Left lung (tissue), 4 donors: ENCODE measurements at regions not wholly inside any gene's neighbourhood (a gene's known extent, or its start where the extent isn't known, plus 50 kb on each side); places are given as distances from the start of the nearest gene placed in this dataset.
"Not testable (repeated sequence)": the region's sequence is repeated elsewhere in the genome, so short reads cannot be mapped to it uniquely, and the experiment has no call there.

ENCODE experiments used
- ATAC-seq: fragments of 200-7000 bp; cut with Tn5 transposase; one replicate; pipeline ENCODE4 v1.9.1; 2020; ENCODE audit warnings: moderate library complexity
- DNase-seq, 4 donors: peaks; one replicate each; pipeline ENCODE4 v3.0.0-alpha.2; 2013 to 2020
- H3K27ac ChIP-seq, 2 donors: fragments of 200-600 bp; sonication (generic) in 1 of 2; one replicate each; pipeline versions ENCODE4 v1.5.0 to v1.8.0; 2020 to 2021
- H3K27me3 ChIP-seq, 2 donors: fragments of 200-600 bp; sonication (generic) in 1 of 2; one replicate each; pipeline versions ENCODE4 v1.5.0 to v1.8.0; 2020 to 2021
- H3K36me3 ChIP-seq, 2 donors: fragments of 200-600 bp; sonication (generic) in 1 of 2; one replicate each; pipeline versions ENCODE4 v1.5.0 to v1.8.0; 2020 to 2021
- H3K4me1 ChIP-seq, 2 donors: fragments of 200-600 bp; one replicate each; pipeline ENCODE4 v1.8.0; 2021
- H3K4me3 ChIP-seq, 2 donors: fragments of 200-600 bp; sonication (generic) in 1 of 2; one replicate each; pipeline versions ENCODE4 v1.5.0 to v1.8.0; 2020 to 2021; ENCODE audit warnings: mild to moderate bottlenecking in 1 of 2
- H3K9me3 ChIP-seq, 2 donors: fragments of 200-600 bp; sonication (generic) in 1 of 2; one replicate each; pipeline versions ENCODE4 v1.5.0 to v1.8.0; 2020 to 2021
- CTCF ChIP-seq, 2 donors: fragments of 200-600 bp; sonication (generic) in 1 of 2; IDR thresholded peaks; one replicate each; pipeline versions ENCODE4 v1.5.0 to v1.8.0; 2021; ENCODE audit warnings: antibody characterized with exemption in 2 of 2
- intact Hi-C, 2 donors: fragments of 100-400 bp; cut with DNase I; formaldehyde crosslinking; loops; one replicate each; pipeline versions ENCODE4 v1.11.2 to v1.14.2; 2022
- donor health status: DM: no; HTN: yes; CAD: no.
- donor health status: DM: no; HTN: no; CAD: no.

GRCh38 chr4:27414887-27415731, 554.5 kb downstream of the STIM2 start:
- no peak for DNase-seq
- no peak for ATAC-seq
- Histone ChIP-seq H3K27me3 (no peaks in the 10 kb centered on the region), H3K27ac (no peak overlapping the region), H3K36me3 (no peaks in the 10 kb centered on the region), H3K9me3 (peaks cover 0 to 20% of the 10 kb centered on the region in 2 donors), H3K4me3 (no peak overlapping the region), H3K4me1 (no peaks in the 10 kb centered on the region)
- intact Hi-C loops = no loop called here
- no peak for TF ChIP-seq CTCF (IDR thresholded peaks at IDR 0.05)

GRCh38 chr4:27428661-27429060, 568.0 kb downstream of the STIM2 start:
- no peaks in the 10 kb centered on the region for H3K36me3 ChIP-seq
- intact Hi-C loops = no loop called here
- DNase-seq = no peak
- no peak for ATAC-seq
- H3K4me1 ChIP-seq = no peaks in the 10 kb centered on the region
- no peak overlapping the region for H3K4me3 ChIP-seq
- no peak for TF ChIP-seq CTCF (IDR thresholded peaks at IDR 0.05)
- H3K27me3 ChIP-seq = no peaks in the 10 kb centered on the region
- H3K9me3 ChIP-seq = no peaks in the 10 kb centered on the region
- H3K27ac ChIP-seq = no peak overlapping the region

- H3K9me3 ChIP-seq = peaks cover 0 to 2% of the 10 kb centered on the region in 2 donors
- H3K4me1 ChIP-seq = no peaks in the 10 kb centered on the region
- intact Hi-C loops = no loop called here
- H3K27ac ChIP-seq = no peak overlapping the region
- ATAC-seq (no peak), DNase-seq (no peak)
- H3K27me3 ChIP-seq = no peaks in the 10 kb centered on the region
- no peak overlapping the region for H3K4me3 ChIP-seq
- no peak for TF ChIP-seq CTCF (IDR thresholded peaks at IDR 0.05)
- H3K36me3 ChIP-seq = no peaks in the 10 kb centered on the region
Measured at GRCh38 chr4:27429364-27429871, 568.8 kb downstream of the STIM2 start.

- ATAC-seq = no peak
- intact Hi-C loops = no loop called here
- TF ChIP-seq CTCF (IDR thresholded peaks at IDR 0.05) = no peak
Measured at GRCh38 chr4:27442146-27442545, 581.5 kb downstream of the STIM2 start.

GRCh38 chr4:27442661-27443060, 582.0 kb downstream of the STIM2 start:
- H3K27me3 ChIP-seq, intact Hi-C loops, H3K4me3 ChIP-seq, H3K27ac ChIP-seq, H3K36me3 ChIP-seq, ATAC-seq, H3K9me3 ChIP-seq, DNase-seq, H3K4me1 ChIP-seq: not testable (repeated sequence)

More at GRCh38 chr4:27442146-27442545, 581.5 kb downstream of the STIM2 start:
- Histone ChIP-seq H3K27ac (no peak overlapping the region), H3K36me3 (no peaks in the 10 kb centered on the region), H3K4me1 (no peaks in the 10 kb centered on the region), H3K9me3 (no peaks in the 10 kb centered on the region), H3K4me3 (no peak overlapping the region), H3K27me3 (no peaks in the 10 kb centered on the region)
- DNase-seq = no peak
